ENCODE measurements at regions not wholly inside any gene's neighbourhood (a gene's known extent, or its start where the extent isn't known, plus 50 kb on each side); places are given as distances from the start of the nearest gene placed in this dataset.
"Not testable (repeated sequence)": the region's sequence is repeated elsewhere in the genome, so short reads cannot be mapped to it uniquely, and the experiment has no call there.

- DNase-seq (ENCODE audit: low spot score), result no peak
Observed at GRCh38 chr12:47610686-47611252, 95.1 kb downstream of the RPAP3 start.

DNA sequence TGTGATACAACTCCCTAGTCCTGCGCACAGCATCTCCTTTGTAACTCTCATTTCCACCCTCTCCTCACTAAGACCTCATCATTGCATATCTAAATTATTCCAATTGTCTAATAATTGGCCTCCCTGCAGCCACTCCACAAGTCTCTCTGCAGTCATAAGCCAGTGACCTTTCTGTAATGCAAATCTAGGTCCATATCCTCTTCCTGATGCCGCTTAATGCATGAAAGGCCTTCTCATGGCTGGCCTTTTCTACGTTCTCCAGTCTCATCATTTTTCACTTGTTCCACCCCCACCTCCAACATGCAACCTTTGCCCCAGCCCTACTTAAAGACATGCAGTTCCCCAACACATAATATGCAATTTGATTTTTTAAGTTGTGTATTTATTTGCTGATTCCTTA is 96.0 kb downstream of the RPAP3 start:
- DNase-seq (ENCODE audit: low spot score), result no peak

DNA sequence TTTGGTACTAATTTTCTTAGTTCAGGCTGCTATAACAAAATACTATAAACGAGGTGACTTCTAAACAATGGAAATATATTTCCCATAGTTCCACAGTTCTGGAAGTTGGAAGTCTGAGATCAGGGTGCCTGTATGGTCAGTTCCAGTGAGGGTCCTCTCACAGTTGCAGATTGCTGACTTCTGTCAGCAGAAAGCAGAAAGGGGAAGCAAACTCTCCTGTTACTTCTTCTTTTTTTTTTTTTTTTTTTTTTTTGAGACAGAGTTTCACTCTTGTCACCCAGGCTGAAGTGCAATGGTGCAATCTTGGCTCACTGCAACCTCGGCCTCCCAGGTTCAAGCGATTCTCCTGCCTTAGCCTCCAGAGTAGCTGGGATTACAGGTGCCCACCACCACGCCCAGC is 97.2 kb downstream of the RPAP3 start:
- DNase-seq (ENCODE audit: low spot score), result not testable (repeated sequence)

- no peak for DNase-seq (ENCODE audit: low spot score)
Observed at GRCh38 chr12:47604221-47604873, 101.5 kb downstream of the RPAP3 start.

GRCh38 chr12:47602949-47603558 is 102.8 kb downstream of the RPAP3 start:
- no peak for DNase-seq (ENCODE audit: low spot score)

DNA sequence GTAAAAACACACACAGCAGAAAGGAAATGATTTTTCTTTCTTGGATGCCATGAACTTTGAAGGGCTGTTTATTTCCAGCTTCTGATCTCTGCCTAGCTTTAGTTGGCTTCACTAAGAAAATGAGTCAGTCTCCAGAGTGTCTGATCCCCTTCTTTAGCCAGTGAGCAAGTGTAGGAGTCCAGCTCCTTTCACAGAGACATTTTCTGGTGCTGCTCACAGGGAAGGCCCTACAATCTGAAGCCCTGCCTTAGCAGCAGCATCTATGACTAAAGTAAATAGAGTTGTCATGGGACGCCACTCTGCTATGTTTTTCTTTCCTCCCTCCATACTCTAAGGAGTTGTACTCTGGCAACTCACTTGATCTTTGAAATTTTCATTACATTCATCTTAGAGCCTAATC is 103.5 kb downstream of the RPAP3 start:
- DNase-seq (ENCODE audit: low spot score), result no peak

DNA sequence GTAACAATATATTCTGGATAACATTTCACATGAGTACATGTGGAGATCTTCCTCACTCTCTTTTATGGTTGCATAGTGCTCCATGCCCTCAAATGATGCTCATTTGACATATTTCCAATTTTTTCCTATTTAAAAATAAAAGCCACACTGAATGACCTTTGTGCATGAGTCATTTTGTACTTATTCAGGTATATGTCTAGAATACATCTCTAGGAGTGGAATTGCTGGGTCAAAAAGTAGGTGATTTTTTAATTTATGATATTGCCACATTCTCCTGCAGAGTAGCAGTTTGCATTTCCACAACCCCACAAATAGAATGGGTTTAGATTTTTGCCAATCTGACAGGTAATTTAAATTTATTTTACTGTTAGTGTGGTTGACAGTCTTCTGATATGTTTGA is 104.8 kb downstream of the RPAP3 start:
- no peak for DNase-seq (ENCODE audit: low spot score)

DNA sequence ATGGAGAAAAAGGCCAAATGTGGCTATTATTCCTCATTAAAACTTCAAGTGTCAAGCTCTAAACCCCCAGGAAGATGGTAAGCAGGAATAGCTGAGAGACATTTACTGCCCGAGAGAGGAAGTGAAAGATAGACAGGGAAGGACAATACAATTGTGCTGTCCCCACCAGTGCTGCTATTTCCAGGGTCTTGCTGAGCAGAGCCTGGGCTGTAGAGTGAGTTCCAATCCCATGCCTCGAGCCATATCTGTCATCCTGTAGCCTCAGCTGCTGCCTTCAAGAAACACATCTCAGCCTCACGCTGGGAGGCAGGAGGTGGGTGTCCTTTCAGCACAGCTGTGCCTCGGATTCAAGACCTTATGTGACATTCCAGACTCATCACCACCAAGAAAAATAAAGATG is 114.0 kb downstream of the RPAP3 start:
- DNase-seq (ENCODE audit: low spot score), result no peak

DNA sequence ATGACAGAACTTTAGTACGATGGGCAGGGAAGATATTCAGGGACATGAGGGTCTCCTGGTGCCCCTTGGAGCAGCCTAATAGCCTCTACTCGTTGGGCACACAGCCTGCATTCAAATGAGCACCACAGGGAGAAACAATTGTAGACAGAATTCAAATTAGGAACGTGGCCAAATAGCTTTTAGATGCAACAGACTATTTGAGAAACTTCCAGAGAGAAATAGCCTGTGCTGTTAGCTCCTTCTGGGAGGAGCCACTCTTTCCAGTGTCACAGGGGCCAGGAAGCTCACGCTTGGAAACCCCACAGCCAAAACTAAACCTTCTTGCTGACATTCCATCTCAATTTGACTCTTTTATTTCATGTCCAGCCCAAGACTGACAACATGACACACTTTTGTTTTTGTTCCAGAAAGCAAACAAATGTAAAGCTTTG is 114.5 kb downstream of the RPAP3 start:
- DNase-seq (ENCODE audit: low spot score), result no peak

DNA sequence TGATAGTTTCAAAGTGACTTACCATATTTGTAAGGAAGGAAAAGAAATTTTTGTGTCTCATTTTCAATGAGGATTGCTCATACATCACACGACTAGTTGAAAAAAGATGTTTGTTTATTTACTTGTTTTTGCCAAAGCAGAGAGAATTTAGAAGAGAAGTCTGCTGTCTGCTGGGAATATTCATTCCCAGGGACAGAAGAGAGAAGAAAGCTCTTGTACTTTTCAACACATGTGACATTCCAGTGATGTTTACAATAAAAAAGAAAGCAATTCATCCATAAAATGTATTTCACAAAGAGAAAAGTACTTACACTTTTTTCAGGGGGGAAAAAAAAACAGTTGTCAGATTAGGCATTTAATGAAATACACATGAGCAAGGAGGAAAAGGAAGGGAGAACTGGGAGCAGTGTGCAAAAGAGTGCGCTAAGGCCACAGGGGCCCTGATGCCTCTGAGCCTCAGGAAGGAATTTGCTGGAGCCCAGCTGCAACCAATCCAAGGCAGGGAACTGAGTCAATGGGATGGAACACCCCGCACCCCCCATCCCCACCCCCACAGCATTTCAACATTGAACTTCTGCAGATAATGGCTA is 115.0 kb downstream of the RPAP3 start:
- no peak for DNase-seq (ENCODE audit: low spot score)

DNA sequence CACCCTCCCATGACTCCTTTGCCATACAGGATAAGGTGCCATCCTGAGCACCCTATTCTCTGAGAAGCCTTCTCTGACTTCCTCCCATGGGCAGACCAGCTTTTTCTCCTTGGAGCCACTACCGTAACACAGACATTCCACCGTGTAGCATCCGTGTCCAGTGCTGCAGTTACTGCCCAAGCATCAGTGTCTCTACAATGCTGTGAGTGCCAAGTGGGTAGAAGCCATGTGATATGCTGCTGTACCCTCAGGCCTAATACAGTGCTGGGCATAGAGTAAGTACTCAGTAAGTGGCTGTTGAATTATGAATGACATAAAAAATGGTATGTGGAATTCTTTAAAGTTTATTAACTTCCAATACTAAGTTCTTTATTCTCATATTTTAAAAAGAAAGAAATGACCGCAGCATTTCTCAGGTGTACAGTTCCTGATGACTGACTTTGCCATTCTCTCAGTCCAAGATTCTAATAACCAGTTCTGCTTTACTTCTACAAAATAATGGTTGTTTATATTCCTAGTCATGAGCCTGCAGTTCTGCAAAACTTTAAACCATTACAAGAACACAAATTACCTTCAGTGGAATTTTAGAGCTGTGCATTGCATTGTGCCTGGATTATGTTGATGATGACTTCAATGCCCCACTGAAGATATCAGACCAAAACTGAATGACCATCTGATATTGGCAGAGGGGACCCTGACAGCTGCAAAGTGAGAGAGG is 118.7 kb downstream of the RPAP3 start:
- no peak for DNase-seq (ENCODE audit: low spot score)

DNA sequence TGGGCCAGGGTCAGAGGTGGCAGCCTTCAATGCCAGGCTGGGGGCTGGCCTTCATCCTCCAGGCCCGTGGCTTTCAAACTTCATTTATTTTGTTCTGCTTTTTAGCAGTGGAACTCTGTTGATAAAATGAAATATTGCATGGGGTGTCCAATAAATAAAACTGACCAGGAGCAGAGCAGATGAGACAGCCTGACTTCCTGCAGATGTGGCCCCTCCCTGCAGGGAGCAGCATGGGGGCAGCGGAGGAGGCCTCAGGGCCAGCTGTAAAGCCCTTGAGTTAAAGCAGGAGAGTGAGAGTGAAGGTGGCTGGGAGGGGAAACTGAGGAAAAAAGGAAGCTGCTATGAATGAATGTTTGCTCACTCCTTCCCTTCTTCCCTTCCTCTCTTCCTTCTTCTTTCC is 120.3 kb downstream of the RPAP3 start:
- DNase-seq (ENCODE audit: low spot score), result no peak

GRCh38 chr12:47578836-47579235 is 127.0 kb downstream of the RPAP3 start:
- DNase-seq (ENCODE audit: low spot score), result no peak

DNA sequence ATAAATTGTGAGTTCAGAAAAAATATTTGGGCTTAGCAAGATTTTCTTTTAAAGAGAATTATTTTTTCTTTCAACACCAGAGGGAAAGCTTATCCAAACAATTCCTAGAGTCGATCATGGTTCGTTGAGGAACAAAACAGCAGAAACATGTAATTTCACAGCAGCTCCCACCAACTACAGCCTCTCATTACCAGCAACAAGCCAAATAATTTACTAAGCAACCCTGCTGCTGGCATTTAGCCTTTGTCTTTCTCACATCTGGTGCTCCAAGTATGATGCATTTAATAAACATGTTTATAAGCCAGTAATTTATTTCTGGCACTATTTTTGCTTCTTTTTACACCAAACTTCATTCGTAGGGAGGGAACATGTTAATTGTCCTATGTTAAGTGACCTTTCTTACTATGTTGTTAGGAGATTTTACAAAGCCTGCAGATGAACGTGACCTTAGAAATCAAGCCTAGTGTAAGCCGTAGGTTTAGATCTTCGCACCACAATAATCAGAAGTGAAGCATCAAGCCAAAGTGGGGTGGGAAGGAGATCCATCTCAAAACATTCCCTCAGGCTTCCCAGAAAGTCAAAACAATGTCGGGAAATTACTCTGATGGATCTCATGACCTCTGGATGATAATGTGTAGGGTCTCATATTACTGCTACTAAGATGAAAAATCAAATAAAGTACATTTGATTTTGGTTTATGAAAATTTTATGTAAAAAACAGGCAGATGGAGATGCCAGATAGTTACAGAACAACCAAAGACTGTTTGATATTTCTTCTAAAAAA is 128.4 kb downstream of the RPAP3 start:
- no peak for DNase-seq (ENCODE audit: low spot score)

GRCh38 chr12:47576289-47576945 is 129.4 kb downstream of the RPAP3 start:
- DNase-seq (ENCODE audit: low spot score), result no peak

DNA sequence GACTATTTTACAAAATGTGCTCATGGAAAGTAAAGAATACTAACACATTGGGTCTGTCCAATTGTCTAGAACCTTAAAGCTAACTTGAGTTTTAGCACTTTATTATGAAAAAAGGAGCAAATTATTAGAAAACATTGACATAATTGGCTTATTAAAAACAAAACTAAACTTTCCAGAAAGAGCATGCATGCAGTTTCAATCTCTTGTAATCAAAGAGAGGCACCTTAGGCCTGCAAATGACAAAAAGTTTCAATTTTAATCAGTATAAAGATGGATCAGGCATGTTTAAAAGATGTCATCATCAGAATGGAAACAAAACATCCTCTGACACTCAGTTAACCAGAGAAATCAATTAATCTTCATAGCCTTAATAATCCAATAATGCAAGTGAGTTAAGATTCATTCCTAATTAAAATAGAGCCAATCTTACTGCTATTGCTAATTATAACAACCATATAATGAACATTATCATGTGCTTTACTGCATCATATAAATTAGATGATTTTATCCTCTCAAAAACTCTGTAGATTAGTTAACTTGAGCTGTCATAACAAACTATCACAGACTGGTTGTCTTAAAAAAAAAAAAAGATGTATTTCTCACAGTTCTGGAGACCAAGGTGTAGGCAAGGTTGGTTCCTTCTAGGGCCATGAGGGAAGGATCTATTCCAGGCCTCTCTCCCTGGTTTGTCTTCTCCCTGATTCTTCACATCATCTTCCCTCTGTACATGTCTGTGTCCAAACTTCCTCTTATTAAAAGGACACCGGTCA is 131.4 kb downstream of the RPAP3 start:
- DNase-seq (ENCODE audit: low spot score), result no peak

DNA sequence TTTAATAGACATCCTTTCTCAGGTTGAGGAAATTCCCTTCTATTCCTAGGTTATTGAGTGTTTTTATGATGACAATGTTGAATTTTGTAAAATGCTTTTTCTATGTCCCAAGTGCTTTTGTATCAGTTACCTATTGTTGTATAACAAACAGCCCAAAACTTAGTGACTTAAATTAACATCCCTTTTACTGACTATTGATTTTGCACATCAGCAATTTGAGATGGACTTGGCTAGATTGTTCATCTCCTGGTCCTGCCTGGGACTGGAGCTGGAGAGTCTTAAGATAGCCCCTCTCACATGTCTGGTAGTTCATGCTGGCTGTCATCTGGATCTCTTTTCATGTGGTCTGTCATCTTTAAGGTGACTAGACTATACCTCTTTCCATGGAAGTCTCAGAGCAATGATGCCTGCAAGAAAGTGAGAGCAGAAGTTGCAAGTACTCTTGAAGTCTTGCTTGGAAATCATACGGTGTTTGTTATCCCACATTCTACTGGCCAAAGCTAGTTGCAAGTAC is 132.6 kb downstream of the RPAP3 start:
- no peak for DNase-seq (ENCODE audit: low spot score)

GRCh38 chr12:47570151-47570550 is 135.7 kb downstream of the RPAP3 start:
- no peak for DNase-seq (ENCODE audit: low spot score)

GRCh38 chr12:47562201-47562600 is 143.6 kb downstream of the RPAP3 start:
- DNase-seq (ENCODE audit: low spot score), result no peak

DNA sequence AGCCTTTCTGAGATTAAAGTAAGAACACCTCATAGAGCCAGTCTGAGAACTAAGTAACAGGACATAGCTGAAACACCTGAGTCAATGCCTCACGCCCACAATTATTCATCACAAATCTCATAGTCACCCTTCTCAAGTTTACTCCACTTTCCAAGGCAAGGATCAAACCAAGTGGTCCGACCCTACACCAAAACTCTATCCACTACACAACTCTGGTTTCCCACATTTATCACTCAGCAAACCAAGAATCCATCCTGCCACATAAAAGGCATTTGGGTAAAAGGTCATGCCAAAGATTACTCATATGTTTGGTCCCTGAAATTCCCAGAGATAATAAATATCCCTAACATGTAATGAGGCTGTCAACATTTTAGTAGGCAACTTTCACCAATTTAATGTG is 144.1 kb downstream of the RPAP3 start:
- no peak for DNase-seq (ENCODE audit: low spot score)
